B cell (primary cell): ENCODE measurements at regions not wholly inside any gene's neighbourhood (a gene's known extent, or its start where the extent isn't known, plus 50 kb on each side); places are given as distances from the start of the nearest gene placed in this dataset.

Source experiments
- ATAC-seq: fragments of 200-7000 bp; cut with Tn5 transposase; one replicate; pipeline ENCODE4 v1.10.0; 2021; ENCODE audit warnings: low read depth, mild to moderate bottlenecking, moderate number of reproducible peaks, moderate library complexity
- CTCF ChIA-PET: fragments of 350-600 bp; sonication (Branson Sonifier 250); formaldehyde crosslinking; loops from one replicate; lab custom pipeline; 2021; ENCODE audit warnings: antibody characterized with exemption, inconsistent platforms; lab: Charles Lee
- POLR2A ChIA-PET: fragments of 350-600 bp; sonication (Branson Sonifier 250); formaldehyde crosslinking; loops from one replicate; lab custom pipeline; 2021; ENCODE audit warnings: antibody characterized with exemption; lab: Charles Lee
- DNase-seq: peaks from one replicate; pipeline ENCODE4 v3.0.0; 2013
- H2AFZ ChIP-seq: 2 replicates; pipeline ENCODE4 v1.6.1; 2012; ENCODE audit warnings: mild to moderate bottlenecking, low read depth, low read length; ENCODE audit not compliant: insufficient read depth, poor library complexity, severe bottlenecking
- H3K27ac ChIP-seq, 2 donors: 1 replicate in 1 of 2; 2 replicates in 1 of 2; pipeline ENCODE4 v1.5.1; 2012 to 2013; ENCODE audit warnings: low read length in 2 of 2, mild to moderate bottlenecking in 2 of 2, moderate library complexity in 1 of 2
- H3K27me3 ChIP-seq, 4 experiments: fragments of 200-600 bp in 1 of 4; sonication (generic) in 1 of 4; replicated peaks in 1 of 4; 1 replicate in 2 of 4; 2 replicates in 2 of 4; pipeline versions ENCODE4 v1.6.1 to v1.7.0; 2013 to 2016; ENCODE audit warnings: low read length in 3 of 4, mild to moderate bottlenecking in 2 of 4, mixed read lengths in 1 of 4, moderate library complexity in 1 of 4; ENCODE audit not compliant: insufficient read depth in 4 of 4, control insufficient read depth in 3 of 4; ENCODE audit errors: control extremely low read depth in 1 of 4
- H3K36me3 ChIP-seq, 2 experiments: replicated peaks in 1 of 2; 1 replicate in 1 of 2; 2 replicates in 1 of 2; pipeline versions ENCODE4 v1.6.1 to v1.7.1; 2013; ENCODE audit warnings: low read length in 1 of 2; ENCODE audit not compliant: insufficient read depth in 2 of 2, control insufficient read depth in 1 of 2; ENCODE audit errors: control extremely low read depth in 1 of 2, extremely low read depth in 1 of 2
- H3K4me1 ChIP-seq, 2 donors: fragments of 200-600 bp in 1 of 2; sonication (generic) in 1 of 2; 1 replicate in 1 of 2; 2 replicates in 1 of 2; pipeline versions ENCODE4 v1.5.1 to v1.6.1; 2013 to 2017; ENCODE audit warnings: low read length in 2 of 2; ENCODE audit not compliant: control insufficient read depth in 2 of 2, insufficient read depth in 2 of 2
- H3K4me2 ChIP-seq: replicated peaks from 2 replicates; pipeline ENCODE3; 2012; ENCODE audit warnings: mild to moderate bottlenecking, low read depth, low read length; ENCODE audit not compliant: poor library complexity, severe bottlenecking
- H3K4me3 ChIP-seq, 5 experiments: fragments of 200-600 bp in 1 of 5; sonication (generic) in 1 of 5; 1 replicate in 3 of 5; 2 replicates in 2 of 5; pipeline versions ENCODE4 v1.5.1 to v1.7.0; 2011 to 2016; ENCODE audit warnings: low read length in 4 of 5, mild to moderate bottlenecking in 4 of 5, low read depth in 2 of 5, control low read depth in 1 of 5, moderate library complexity in 1 of 5; ENCODE audit not compliant: insufficient read depth in 1 of 5; ENCODE audit errors: control extremely low read depth in 1 of 5, extremely low read depth in 1 of 5
- H3K79me2 ChIP-seq: fragments of 200-600 bp; sonication (generic); one replicate; pipeline ENCODE4 v1.6.0; 2016; ENCODE audit warnings: low read length; ENCODE audit not compliant: control insufficient read depth, insufficient read depth
- H3K9ac ChIP-seq: fragments of 200-600 bp; sonication (generic); 2 replicates; pipeline ENCODE4 v1.6.1; 2017; ENCODE audit warnings: mild to moderate bottlenecking, low read length, moderate library complexity
- H3K9me3 ChIP-seq, 3 donors: one replicate each; pipeline versions ENCODE4 v1.6.1 to v1.7.1; 2013; ENCODE audit warnings: low read length in 2 of 3; ENCODE audit not compliant: control insufficient read depth in 2 of 3, insufficient read depth in 1 of 3; ENCODE audit errors: control extremely low read depth in 1 of 3
- H4K20me1 ChIP-seq: 2 replicates; pipeline ENCODE4 v1.6.0; 2012; ENCODE audit warnings: mild to moderate bottlenecking, low read length; ENCODE audit not compliant: insufficient read depth, control insufficient read depth, poor library complexity, severe bottlenecking
- H3K27ac Mint-ChIP-seq: one replicate; pipeline ENCODE4 v1.8.0; 2021; ENCODE audit warnings: mixed read lengths
- H3K27me3 Mint-ChIP-seq: one replicate; pipeline ENCODE4 v1.8.0; 2021; ENCODE audit warnings: mixed read lengths
- H3K4me1 Mint-ChIP-seq: one replicate; pipeline ENCODE4 v1.8.0; 2021; ENCODE audit warnings: mixed read lengths
- H3K4me3 Mint-ChIP-seq: one replicate; pipeline ENCODE4 v1.8.0; 2021; ENCODE audit warnings: mixed read lengths
- H3K9me3 Mint-ChIP-seq: one replicate; pipeline ENCODE4 v1.8.0; 2022; ENCODE audit warnings: mixed read lengths; ENCODE audit not compliant: insufficient read depth
- EZH2 ChIP-seq: IDR thresholded peaks from 2 replicates; pipeline ENCODE4 v1.6.1; 2012; ENCODE audit warnings: borderline replicate concordance, low read depth, mild to moderate bottlenecking, moderate library complexity, low read length; ENCODE audit not compliant: insufficient read depth, poor library complexity, severe bottlenecking
- WGBS: methylation state at CpG from one replicate; pipeline ENCODE4 v1.1.5; 2013; ENCODE audit warnings: missing lambda C conversion rate; ENCODE audit not compliant: insufficient coverage; 5-methylcytosine and 5-hydroxymethylcytosine counted together
- intact Hi-C: fragments of 100-400 bp; cut with micrococcal nuclease; formaldehyde crosslinking; loops from one replicate; pipeline ENCODE4 v1.10.0; 2022
- TF ChIP-seq, protein P1 (sequence below): fragments of 200-600 bp; IDR thresholded peaks from one replicate; pipeline ENCODE4 v1.8.0; 2022; ENCODE audit warnings: antibody characterized with exemption, mild to moderate bottlenecking

DNA sequence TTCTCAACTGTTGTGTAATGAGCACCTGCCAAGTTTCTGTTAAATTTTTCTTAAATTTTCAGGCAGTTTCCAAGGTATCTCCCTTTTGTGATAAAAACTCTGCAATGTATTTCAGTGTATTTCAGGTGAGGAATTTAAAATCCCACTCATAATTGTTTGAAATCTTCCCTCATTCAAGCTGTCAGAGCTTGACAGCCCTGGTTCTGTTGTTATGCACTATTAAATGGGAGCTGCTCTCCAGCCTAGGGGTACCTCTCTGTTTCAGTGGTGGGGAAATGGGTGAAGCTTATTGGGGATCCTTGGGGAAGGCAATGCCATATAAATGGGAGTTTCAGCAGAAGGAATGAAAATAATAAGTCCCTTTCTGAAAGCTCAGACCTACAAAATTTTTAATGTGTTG lies 178.0 kb upstream of the TMCO5A start:
- POLR2A ChIA-PET: no interaction called here
- TF ChIP-seq, protein P1, sequence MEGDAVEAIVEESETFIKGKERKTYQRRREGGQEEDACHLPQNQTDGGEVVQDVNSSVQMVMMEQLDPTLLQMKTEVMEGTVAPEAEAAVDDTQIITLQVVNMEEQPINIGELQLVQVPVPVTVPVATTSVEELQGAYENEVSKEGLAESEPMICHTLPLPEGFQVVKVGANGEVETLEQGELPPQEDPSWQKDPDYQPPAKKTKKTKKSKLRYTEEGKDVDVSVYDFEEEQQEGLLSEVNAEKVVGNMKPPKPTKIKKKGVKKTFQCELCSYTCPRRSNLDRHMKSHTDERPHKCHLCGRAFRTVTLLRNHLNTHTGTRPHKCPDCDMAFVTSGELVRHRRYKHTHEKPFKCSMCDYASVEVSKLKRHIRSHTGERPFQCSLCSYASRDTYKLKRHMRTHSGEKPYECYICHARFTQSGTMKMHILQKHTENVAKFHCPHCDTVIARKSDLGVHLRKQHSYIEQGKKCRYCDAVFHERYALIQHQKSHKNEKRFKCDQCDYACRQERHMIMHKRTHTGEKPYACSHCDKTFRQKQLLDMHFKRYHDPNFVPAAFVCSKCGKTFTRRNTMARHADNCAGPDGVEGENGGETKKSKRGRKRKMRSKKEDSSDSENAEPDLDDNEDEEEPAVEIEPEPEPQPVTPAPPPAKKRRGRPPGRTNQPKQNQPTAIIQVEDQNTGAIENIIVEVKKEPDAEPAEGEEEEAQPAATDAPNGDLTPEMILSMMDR: no peak
- TF ChIP-seq EZH2: no peak
- no peaks in the 10 kb centered on the region for H3K4me1 ChIP-seq
- Mint-ChIP-seq H3K4me3 (no peak overlapping the region), H3K4me1 (no peaks in the 10 kb centered on the region), H3K27me3 (no peaks in the 10 kb centered on the region), H3K9me3 (no peaks in the 10 kb centered on the region), H3K27ac (no peak overlapping the region)
- H4K20me1 ChIP-seq: no peaks in the 10 kb centered on the region
- no peaks in the 10 kb centered on the region for H3K27me3 ChIP-seq
- no peak overlapping the region for H3K9ac ChIP-seq
- no peak overlapping the region for H3K4me3 ChIP-seq
- H3K36me3 ChIP-seq: no peaks in the 10 kb centered on the region
- H3K4me2 ChIP-seq: no peak overlapping the region
- CTCF ChIA-PET: interaction anchor here (0.6 kb wide), 1 partner anchor 13 kb away, joined by 4 read pairs; no protein-coding TSS in a partner anchor
- intact Hi-C loops: no loop called here
- no peaks in the 10 kb centered on the region for H3K9me3 ChIP-seq
- ATAC-seq: no peak
- no peak overlapping the region for H3K27ac ChIP-seq
- no peak for DNase-seq
- H2AFZ ChIP-seq: no peak overlapping the region
- no peaks in the 10 kb centered on the region for H3K79me2 ChIP-seq

DNA sequence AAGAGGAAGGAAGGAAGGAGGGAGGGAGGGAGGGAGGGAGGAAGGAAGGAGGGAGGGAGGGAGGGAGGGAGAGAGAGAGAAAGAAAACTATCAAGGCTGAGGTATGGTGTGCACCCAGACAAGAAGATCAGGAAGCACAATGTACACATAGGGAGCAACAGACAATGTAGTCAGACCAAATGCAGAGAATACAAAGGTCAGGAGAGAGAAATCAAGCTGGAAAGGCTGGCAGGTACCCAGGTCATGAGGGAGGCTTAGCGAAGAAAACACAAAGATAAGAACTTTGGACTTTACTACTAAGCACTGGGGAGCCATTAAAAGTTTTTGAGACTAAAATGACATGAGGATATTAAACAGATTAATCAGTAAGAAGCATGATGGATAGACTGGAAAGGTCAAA lies 176.0 kb upstream of the TMCO5A start:
- ChIA-PET POLR2A (no interaction called here), CTCF (interaction anchor here (0.6 kb wide), 1 partner anchor 372 kb away, joined by 4 read pairs; no protein-coding TSS in a partner anchor)
- intact Hi-C loops: no loop called here
- Histone ChIP-seq H3K79me2 (no peaks in the 10 kb centered on the region), H3K4me2 (no peak overlapping the region), H3K4me1 (no peaks in the 10 kb centered on the region), H3K36me3 (no peaks in the 10 kb centered on the region), H3K9me3 (no peaks in the 10 kb centered on the region), H2AFZ (no peak overlapping the region), H4K20me1 (no peaks in the 10 kb centered on the region), H3K9ac (no peak overlapping the region), H3K27ac (no peak overlapping the region), H3K27me3 (no peaks in the 10 kb centered on the region), H3K4me3 (no peak overlapping the region)
- DNase-seq (no peak), ATAC-seq (no peak)
- H3K27me3 Mint-ChIP-seq: no peaks in the 10 kb centered on the region
- 100% methylated on average over 1 of the region's 1 CpG for whole genome bisulfite sequencing
- TF ChIP-seq EZH2: no peak
- TF ChIP-seq, protein P1: no peak
- no peaks in the 10 kb centered on the region for H3K9me3 Mint-ChIP-seq
- no peak overlapping the region for H3K4me3 Mint-ChIP-seq
- H3K4me1 Mint-ChIP-seq: no peaks in the 10 kb centered on the region
- H3K27ac Mint-ChIP-seq: no peak overlapping the region
